Neural cell (in vitro differentiated cells): ENCODE measurements at regions not wholly inside any gene's neighbourhood (a gene's known extent, or its start where the extent isn't known, plus 50 kb on each side); places are given as distances from the start of the nearest gene placed in this dataset.

Experiments
- H2AFZ ChIP-seq: fragments of 200-600, 300-800 bp; sonication (generic), shearing (Covaris generic); 2 replicates; pipeline ENCODE4 v1.6.0; 2014; ENCODE audit warnings: low read depth, mild to moderate bottlenecking, antibody characterized with exemption, low read length, moderate library complexity
- H3F3A ChIP-seq: fragments of 200-600 bp; shearing (Covaris generic); 2 replicates; pipeline ENCODE4 v1.6.1; 2016; ENCODE audit warnings: mild to moderate bottlenecking, moderate library complexity, mixed read lengths, antibody characterized with exemption, low read length; ENCODE audit not compliant: insufficient read depth, poor library complexity, severe bottlenecking
- H3K27ac ChIP-seq: fragments of 200-600, 300-800 bp; sonication (generic), shearing (Covaris generic); 2 replicates; pipeline ENCODE4 v1.5.1; 2014; ENCODE audit warnings: mild to moderate bottlenecking, low read length, moderate library complexity
- H3K27me3 ChIP-seq: fragments of 300-800, 200-600 bp; sonication (generic), shearing (Covaris generic); 2 replicates; pipeline ENCODE4 v1.6.0; 2014; ENCODE audit warnings: mild to moderate bottlenecking, low read depth, low read length, moderate library complexity; ENCODE audit not compliant: insufficient read depth
- H3K36me3 ChIP-seq: fragments of 300-800, 200-600 bp; sonication (generic), shearing (Covaris generic); 2 replicates; pipeline ENCODE4 v1.5.1; 2014; ENCODE audit warnings: mild to moderate bottlenecking, antibody characterized with exemption, low read length, moderate library complexity; ENCODE audit not compliant: insufficient read depth
- H3K4me2 ChIP-seq: fragments of 300-800, 200-600 bp; sonication (generic), shearing (Covaris generic); 2 replicates; pipeline ENCODE4 v1.6.0; 2014; ENCODE audit warnings: mild to moderate bottlenecking, low read length
- H3K4me3 ChIP-seq: fragments of 300-800, 200-600 bp; sonication (generic), shearing (Covaris generic); 2 replicates; pipeline ENCODE4 v1.5.1; 2014; ENCODE audit warnings: mild to moderate bottlenecking, low read length, moderate library complexity
- H3K79me2 ChIP-seq: fragments of 200-600 bp; shearing (Covaris generic); replicated peaks from 2 replicates; pipeline ENCODE4 v1.6.0; 2014; ENCODE audit warnings: mild to moderate bottlenecking, low read length, moderate library complexity; ENCODE audit not compliant: insufficient read depth
- H3K9ac ChIP-seq: fragments of 300-800, 200-600 bp; sonication (generic), shearing (Covaris generic); 2 replicates; pipeline ENCODE4 v1.6.1; 2016; ENCODE audit warnings: mild to moderate bottlenecking, low read length, mixed read lengths
- H3K9me2 ChIP-seq: fragments of 200-600 bp; shearing (Covaris generic); 2 replicates; pipeline ENCODE4 v1.6.1; 2016; ENCODE audit warnings: mild to moderate bottlenecking, low read length, mixed read lengths; ENCODE audit not compliant: insufficient read depth
- H3K9me3 ChIP-seq: fragments of 200-600, 300-800 bp; sonication (generic), shearing (Covaris generic); 2 replicates; pipeline ENCODE4 v1.6.1; 2016; ENCODE audit warnings: mild to moderate bottlenecking, mixed run types, low read length, moderate library complexity, mixed read lengths
- H4K20me1 ChIP-seq: fragments of 200-600 bp; shearing (Covaris generic); 2 replicates; pipeline ENCODE4 v1.6.1; 2016; ENCODE audit warnings: mild to moderate bottlenecking, mixed run types; ENCODE audit not compliant: insufficient read depth
- EP300 ChIP-seq: fragments of 450-650 bp; conservative IDR thresholded peaks from 2 replicates; pipeline ENCODE4 v1.6.1; 2014; ENCODE audit warnings: antibody characterized with exemption, mild to moderate bottlenecking, moderate library complexity; ENCODE audit not compliant: poor library complexity, severe bottlenecking
- EZH2 ChIP-seq: fragments of 200-600, 300-800 bp; shearing (Covaris generic), sonication (generic); IDR thresholded peaks from 2 replicates; pipeline ENCODE4 v1.6.1; 2014; ENCODE audit warnings: antibody characterized with exemption, low read length, borderline replicate concordance, mild to moderate bottlenecking; ENCODE audit not compliant: insufficient read depth, poor library complexity, severe bottlenecking
- MXI1 ChIP-seq: fragments of 450-650 bp; conservative IDR thresholded peaks from 2 replicates; pipeline ENCODE4 v1.6.1; 2014; ENCODE audit warnings: antibody characterized with exemption, mild to moderate bottlenecking; ENCODE audit not compliant: poor library complexity, severe bottlenecking
- POLR2AphosphoS5 ChIP-seq: IDR thresholded peaks from 2 replicates; pipeline ENCODE4 v1.6.1; 2012
- RAD21 ChIP-seq: fragments of 450-650 bp; conservative IDR thresholded peaks from 2 replicates; pipeline ENCODE4 v1.6.1; 2014; ENCODE audit warnings: antibody characterized with exemption, mild to moderate bottlenecking, moderate library complexity
- TAF1 ChIP-seq: IDR thresholded peaks from 2 replicates; pipeline ENCODE4 v1.6.1; 2012; ENCODE audit warnings: low read depth
- TF ChIP-seq, protein P1 (sequence below): IDR thresholded peaks from 2 replicates; pipeline ENCODE4 v1.6.1; 2012; ENCODE audit warnings: borderline replicate concordance

DNA sequence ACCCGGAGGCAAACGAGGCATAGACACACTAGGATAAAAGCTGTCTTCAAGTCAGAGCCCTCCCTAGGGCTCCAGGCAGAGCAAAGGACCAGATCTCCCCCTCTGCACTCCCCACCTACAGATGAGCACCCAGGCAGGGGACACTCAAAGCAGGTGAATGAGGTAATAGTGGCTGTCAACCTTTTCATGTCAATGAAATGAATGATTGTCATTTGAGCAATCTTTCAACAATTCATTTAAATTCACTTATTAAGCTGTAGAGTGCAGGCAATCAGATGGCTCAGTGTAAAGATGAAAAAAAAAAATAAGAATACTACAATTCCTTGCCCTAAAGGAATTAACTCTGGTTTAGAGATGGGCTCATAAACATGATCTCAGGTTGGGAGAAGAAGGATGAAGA lies 427.8 kb upstream of the ISX start:
- Histone ChIP-seq H2AFZ (no peak overlapping the region), H3K27me3 (no peaks in the 10 kb centered on the region), H3K4me3 (peak overlapping the region; percentile 29), H3F3A (peaks cover 4% of the 10 kb centered on the region), H3K9me3 (no peaks in the 10 kb centered on the region), H3K9ac (no peak overlapping the region), H3K4me2 (no peak overlapping the region), H3K27ac (peak overlapping the region; percentile 62), H3K9me2 (no peaks in the 10 kb centered on the region), H3K36me3 (no peaks in the 10 kb centered on the region), H4K20me1 (no peaks in the 10 kb centered on the region), H3K79me2 (no peaks in the 10 kb centered on the region)
- TF ChIP-seq EP300 (peak; percentile 85), RAD21 (peak; percentile 8), MXI1 (no peak), POLR2AphosphoS5 (peak; percentile 70)
- TF ChIP-seq, protein P1, sequence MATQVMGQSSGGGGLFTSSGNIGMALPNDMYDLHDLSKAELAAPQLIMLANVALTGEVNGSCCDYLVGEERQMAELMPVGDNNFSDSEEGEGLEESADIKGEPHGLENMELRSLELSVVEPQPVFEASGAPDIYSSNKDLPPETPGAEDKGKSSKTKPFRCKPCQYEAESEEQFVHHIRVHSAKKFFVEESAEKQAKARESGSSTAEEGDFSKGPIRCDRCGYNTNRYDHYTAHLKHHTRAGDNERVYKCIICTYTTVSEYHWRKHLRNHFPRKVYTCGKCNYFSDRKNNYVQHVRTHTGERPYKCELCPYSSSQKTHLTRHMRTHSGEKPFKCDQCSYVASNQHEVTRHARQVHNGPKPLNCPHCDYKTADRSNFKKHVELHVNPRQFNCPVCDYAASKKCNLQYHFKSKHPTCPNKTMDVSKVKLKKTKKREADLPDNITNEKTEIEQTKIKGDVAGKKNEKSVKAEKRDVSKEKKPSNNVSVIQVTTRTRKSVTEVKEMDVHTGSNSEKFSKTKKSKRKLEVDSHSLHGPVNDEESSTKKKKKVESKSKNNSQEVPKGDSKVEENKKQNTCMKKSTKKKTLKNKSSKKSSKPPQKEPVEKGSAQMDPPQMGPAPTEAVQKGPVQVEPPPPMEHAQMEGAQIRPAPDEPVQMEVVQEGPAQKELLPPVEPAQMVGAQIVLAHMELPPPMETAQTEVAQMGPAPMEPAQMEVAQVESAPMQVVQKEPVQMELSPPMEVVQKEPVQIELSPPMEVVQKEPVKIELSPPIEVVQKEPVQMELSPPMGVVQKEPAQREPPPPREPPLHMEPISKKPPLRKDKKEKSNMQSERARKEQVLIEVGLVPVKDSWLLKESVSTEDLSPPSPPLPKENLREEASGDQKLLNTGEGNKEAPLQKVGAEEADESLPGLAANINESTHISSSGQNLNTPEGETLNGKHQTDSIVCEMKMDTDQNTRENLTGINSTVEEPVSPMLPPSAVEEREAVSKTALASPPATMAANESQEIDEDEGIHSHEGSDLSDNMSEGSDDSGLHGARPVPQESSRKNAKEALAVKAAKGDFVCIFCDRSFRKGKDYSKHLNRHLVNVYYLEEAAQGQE, result peak; percentile 15

DNA sequence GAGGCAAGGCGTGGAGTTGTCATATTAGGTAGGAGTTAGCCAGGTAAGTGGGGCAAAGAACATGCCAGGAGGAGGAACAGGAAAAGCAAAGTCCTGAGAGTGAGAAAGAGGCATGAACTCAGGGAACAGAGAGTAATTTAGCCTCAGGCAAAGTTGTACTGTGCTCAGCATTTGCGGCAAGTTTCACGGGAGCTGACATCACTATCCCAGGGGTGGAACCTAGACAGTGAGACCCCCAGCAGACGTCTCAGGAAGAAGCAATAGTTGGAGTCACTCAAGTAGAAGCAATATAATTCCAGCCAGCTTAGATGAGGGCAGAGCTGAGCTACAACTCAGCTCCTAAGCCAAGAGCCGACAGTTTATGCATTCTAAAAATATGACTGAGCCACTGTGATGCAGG lies 426.0 kb upstream of the ISX start:
- Histone ChIP-seq H3K9me2 (no peaks in the 10 kb centered on the region), H4K20me1 (no peaks in the 10 kb centered on the region), H3K9me3 (no peaks in the 10 kb centered on the region), H3K9ac (no peak overlapping the region), H3K27me3 (no peaks in the 10 kb centered on the region), H2AFZ (no peak overlapping the region), H3K4me3 (no peak overlapping the region), H3K4me2 (no peak overlapping the region), H3K27ac (no peak overlapping the region), H3F3A (peaks cover 4% of the 10 kb centered on the region), H3K79me2 (no peaks in the 10 kb centered on the region), H3K36me3 (no peaks in the 10 kb centered on the region)
- TF ChIP-seq MXI1 (no peak), EZH2 (no peak), TAF1 (no peak)

GRCh38 chr22:34645375-34645774 lies 420.6 kb upstream of the ISX start:
- no peaks in the 10 kb centered on the region for H3K27me3 ChIP-seq
- no peak for TF ChIP-seq POLR2AphosphoS5
- TF ChIP-seq TAF1, result no peak
- TF ChIP-seq EP300, result no peak
- no peak for TF ChIP-seq MXI1
- TF ChIP-seq RAD21, result no peak
- no peak overlapping the region for H3K4me3 ChIP-seq
- H3K27ac ChIP-seq, result no peak overlapping the region
- no peaks in the 10 kb centered on the region for H4K20me1 ChIP-seq
- no peaks in the 10 kb centered on the region for H3K79me2 ChIP-seq
- no peaks in the 10 kb centered on the region for H3K9me3 ChIP-seq
- H3K9ac ChIP-seq, result no peak overlapping the region
- H2AFZ ChIP-seq, result no peak overlapping the region
- no peak overlapping the region for H3K4me2 ChIP-seq
- no peaks in the 10 kb centered on the region for H3F3A ChIP-seq
- H3K36me3 ChIP-seq, result no peaks in the 10 kb centered on the region
- H3K9me2 ChIP-seq, result no peaks in the 10 kb centered on the region
